Peyer's patch (tissue), 4 donors: ENCODE measurements at regions not wholly inside any gene's neighbourhood (a gene's known extent, or its start where the extent isn't known, plus 50 kb on each side); places are given as distances from the start of the nearest gene placed in this dataset.

ENCODE experiments used
- POLR2A ChIP-seq, 2 donors: fragments of 450-650 bp; IDR thresholded peaks; one replicate each; pipeline ENCODE4 v1.5.1; 2017; ENCODE audit warnings: antibody characterized with exemption in 2 of 2, mild to moderate bottlenecking in 2 of 2, moderate library complexity in 2 of 2
- TF ChIP-seq, protein P1 (sequence below), 6 experiments: fragments of 450-650 bp in 4 of 6; fragments of 200-600 bp in 2 of 6; sonication (generic) in 1 of 6; IDR thresholded peaks; one replicate each; pipeline ENCODE4 v1.5.1; 2017 to 2019; ENCODE audit warnings: antibody characterized with exemption in 6 of 6, mild to moderate bottlenecking in 3 of 6, moderate library complexity in 1 of 6

- TF ChIP-seq, protein P1, sequence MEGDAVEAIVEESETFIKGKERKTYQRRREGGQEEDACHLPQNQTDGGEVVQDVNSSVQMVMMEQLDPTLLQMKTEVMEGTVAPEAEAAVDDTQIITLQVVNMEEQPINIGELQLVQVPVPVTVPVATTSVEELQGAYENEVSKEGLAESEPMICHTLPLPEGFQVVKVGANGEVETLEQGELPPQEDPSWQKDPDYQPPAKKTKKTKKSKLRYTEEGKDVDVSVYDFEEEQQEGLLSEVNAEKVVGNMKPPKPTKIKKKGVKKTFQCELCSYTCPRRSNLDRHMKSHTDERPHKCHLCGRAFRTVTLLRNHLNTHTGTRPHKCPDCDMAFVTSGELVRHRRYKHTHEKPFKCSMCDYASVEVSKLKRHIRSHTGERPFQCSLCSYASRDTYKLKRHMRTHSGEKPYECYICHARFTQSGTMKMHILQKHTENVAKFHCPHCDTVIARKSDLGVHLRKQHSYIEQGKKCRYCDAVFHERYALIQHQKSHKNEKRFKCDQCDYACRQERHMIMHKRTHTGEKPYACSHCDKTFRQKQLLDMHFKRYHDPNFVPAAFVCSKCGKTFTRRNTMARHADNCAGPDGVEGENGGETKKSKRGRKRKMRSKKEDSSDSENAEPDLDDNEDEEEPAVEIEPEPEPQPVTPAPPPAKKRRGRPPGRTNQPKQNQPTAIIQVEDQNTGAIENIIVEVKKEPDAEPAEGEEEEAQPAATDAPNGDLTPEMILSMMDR (IDR thresholded peaks at IDR 0.05), result no peak
- no peak for TF ChIP-seq POLR2A (IDR thresholded peaks at IDR 0.05)
These were observed 860.2 kb upstream of the AMELY start for GRCh38 chrY:7771771-7772170.
